NOMO-1 treated with dmso at 0.1 percent for 144 hours (cell line): ENCODE measurements at regions not wholly inside any gene's neighbourhood (a gene's known extent, or its start where the extent isn't known, plus 50 kb on each side); places are given as distances from the start of the nearest gene placed in this dataset.
"Not testable (repeated sequence)": the region's sequence is repeated elsewhere in the genome, so short reads cannot be mapped to it uniquely, and the experiment has no call there.

Experiments
- DNase-seq: peaks from one replicate; lab custom pipeline; 2025; ENCODE audit not compliant: unreplicated experiment; lab: John Stamatoyannopoulos, UW

DNA sequence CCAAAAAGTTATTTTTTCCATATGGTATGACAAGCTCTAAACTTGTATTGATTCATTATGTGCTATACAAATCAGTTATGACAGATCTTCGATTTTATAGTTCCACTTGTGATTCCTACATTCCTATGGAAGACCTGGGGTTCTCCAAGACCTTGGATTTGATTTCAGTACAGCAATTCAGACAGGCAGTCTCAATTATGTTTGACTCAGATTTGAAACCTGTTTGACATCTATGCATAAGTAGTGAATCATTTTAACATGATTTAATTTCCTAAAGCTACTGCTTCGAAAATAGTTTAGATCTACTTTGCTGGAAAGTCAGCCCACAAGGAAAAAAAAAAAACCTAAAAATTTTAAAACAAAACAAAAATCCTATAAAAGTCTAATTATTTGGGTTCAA lies 820.4 kb downstream of the LUZP2 start:
- DNase-seq, result no peak

DNA sequence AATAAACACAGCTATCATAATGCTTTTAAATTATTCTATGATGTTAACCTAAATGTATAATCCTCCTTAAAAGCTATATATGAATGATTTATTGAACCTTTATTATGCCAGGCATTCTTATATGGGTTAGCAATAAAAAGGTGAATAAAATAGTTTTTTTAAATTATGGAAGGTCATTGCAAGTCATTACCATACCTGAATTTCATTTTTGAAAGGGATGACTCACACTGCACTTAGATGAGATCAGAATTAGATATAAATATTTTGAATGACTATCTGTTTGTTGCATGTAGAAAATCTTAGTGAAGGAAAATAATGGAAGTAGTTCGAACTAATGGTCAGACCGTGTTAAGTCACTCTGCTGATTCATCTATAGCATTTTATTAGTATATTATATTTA lies 822.3 kb downstream of the LUZP2 start:
- DNase-seq, result no peak

DNA sequence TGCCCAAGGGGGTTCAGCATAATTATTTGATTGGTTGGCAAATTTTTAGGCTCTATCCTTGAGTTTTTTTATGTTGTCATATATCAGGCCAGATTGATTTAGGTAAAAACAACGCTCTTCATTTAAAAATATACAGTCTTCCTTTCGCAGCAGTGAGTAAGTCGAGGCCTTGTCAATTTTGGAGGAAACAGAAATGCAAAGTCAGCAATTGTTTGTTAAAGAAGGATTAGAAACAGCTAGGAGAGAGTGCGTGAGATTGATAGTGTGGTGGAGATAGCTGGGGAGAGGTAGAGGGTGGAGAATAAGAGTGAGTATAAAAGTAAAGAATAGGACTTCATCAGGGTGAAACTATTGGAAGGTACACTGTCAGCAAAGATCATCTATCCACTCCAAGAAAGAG lies 830.8 kb downstream of the LUZP2 start:
- no peak for DNase-seq

DNA sequence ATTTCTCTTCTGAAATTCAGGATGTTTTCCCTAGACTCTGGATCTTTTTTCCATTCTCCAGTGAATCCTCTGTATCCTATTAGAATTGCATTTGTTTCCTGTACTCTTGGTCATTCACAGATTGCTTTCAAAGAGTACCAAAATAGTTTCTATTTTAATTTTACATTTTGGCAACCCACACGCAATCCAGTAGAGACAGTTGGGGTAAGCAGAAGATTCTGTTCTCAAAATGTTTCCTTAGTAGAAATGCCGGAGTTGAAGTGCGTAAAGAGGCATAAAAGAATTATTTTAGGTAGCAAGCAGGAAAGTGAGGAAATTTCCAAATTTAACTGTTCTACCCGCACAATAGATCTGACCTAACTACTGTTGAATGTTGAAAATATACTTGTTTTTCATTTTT lies 842.4 kb downstream of the LUZP2 start:
- no peak for DNase-seq

DNA sequence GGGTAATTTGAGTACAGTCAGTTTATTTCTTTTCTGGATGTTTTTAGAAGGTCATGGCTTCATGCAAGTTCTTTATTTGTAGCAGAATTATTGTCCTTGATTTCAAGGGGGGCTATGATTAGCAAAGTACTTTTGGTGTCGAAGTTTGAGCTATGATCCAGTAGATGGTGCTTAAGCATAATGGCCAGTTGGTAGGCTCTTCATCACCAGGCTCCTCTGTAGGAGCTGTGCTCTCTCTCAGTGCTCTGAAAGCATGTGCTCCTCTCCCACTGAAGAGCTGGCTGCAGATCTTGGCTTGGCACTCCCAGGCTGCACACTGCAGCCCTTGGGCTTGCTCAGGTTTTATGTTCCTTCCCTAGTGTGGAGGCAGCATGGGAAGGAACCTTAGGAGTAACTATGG lies 852.7 kb downstream of the LUZP2 start:
- no peak for DNase-seq

DNA sequence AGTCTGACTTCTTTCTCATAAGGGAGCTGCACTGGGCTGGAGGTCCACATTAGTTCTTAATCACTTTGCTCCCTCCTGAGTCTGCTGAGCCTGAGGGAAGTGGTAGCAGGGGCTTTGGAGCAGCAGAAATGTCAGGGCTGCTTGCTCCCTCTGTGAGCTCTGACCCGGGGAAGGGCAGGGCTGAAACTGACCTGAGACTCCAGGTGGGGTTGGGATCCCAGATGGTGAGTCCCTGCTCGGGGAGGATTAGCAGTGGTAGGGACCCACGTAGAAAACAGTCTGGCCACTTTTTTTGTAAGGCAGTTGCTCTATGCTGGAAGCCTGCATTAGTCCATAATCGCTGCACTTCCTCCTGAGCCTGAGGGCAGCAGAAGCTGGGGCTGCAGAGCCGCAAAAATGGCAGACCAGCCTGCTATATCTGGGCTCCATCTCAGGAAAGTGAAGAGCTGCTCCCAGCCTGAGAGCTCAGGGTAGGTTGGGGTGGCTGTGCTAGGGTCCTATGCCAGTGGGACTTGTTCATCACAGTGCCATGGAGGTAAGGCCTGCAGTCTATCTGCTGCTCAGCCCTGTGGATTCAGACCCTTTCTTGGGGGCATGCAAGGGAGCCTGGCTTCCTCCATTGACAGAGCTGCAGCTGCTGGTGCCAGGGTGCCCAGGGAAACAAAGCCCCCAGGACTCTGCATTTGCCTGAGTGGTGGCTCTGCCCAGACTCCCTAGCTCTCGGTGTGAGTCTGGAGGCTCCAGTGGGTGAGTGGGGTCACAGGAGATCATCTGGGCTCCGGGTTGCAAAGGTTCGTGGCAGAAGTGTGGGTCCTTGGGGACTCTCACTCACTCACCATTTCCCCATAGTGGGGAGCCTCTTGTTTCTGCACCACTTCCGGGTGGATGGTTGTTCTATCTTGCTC lies 854.3 kb downstream of the LUZP2 start:
- no peak for DNase-seq

DNA sequence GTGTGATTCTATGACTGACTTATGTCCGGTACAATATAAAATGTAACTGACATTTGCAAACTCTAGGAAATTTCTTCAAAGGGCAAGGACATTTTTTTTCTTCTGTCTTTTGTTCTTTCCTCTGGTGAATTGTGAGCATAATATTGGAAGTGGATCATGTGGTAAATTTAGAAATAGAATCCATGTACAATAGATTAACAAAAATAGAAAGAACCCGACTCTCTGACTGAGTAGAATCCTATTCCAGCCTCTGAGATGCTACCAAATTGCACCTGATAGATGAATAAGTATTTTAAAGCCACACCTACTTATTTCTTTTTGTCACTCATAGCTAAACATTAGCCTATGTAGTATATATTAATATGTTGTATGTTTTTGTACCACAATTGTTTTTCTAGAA lies 860.3 kb downstream of the LUZP2 start:
- no peak for DNase-seq

DNA sequence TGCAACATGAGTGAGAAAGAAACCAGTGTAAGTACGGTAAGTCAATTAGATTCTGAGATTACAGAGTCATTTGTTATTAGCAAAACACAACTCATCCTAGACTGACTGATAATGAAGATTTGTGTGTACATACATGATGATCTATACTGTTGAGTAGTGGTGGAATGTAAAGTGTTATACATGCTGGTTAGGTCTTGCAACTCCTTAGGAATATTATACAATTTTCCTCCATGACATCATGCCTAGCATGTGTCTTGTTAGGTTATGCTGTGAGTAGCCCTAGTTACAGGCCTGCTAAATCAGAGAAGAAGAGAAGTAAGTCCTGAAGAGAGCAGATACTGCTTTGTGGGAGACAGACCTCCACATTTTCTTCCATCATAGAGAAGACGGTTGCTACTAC lies 880.6 kb downstream of the LUZP2 start:
- DNase-seq, result no peak

DNA sequence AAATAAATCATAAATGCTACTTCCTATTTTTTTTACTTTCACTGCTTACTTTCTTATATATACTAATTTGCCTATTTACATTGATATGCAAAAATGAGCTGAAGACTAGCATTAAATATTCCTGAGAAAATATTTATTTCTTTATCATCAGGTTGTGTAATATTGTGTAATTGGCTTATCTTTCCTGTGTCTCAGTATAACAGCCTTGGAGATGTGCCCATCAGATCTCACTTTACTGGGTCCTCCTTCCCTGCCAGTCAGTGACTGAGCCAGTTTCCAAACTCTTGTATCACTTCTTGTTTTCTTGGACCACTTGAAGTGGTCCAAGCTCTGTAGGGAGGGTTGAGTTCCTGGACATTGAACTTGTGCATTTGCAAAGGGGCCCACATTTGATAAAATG lies 900.0 kb downstream of the LUZP2 start:
- DNase-seq, result peak; percentile 46

DNA sequence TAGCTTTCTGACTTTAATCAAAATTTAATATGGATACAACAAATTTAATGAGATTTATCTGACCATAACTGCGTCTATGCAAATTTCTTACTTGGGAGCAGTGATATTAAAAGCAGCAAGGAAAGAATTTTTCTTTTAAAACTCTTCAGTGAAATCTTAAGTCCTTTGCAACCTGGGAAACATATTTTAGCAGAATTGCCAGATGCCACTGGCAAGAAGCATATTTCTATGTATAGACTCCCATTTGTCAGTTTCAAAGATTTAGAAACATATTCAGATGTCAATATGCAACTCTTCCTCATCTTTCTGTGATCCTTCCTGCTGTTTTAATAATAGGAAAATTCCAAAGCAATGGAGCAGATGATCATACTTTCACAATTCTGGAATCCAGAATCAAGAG lies 911.3 kb downstream of the LUZP2 start:
- DNase-seq, result no peak

DNA sequence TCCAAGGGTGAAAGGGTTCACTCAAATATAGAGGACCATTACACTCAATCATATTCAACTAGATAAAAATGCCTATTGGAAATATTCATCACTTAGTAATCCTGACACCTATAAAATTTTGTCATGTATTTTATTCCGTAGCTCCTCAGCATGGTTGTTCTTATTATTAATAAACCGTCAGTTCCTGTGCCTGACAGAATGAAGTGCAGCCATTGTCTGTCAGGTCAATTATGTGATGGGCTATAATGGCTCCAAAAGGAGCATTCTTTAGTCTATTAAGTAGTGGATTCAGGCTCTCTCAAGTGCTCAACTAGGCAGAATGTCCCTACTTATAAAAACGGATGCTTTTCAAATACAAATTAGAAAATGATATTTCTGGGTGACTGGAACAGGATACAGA lies 916.1 kb upstream of the ANO3 start:
- DNase-seq, result no peak

DNA sequence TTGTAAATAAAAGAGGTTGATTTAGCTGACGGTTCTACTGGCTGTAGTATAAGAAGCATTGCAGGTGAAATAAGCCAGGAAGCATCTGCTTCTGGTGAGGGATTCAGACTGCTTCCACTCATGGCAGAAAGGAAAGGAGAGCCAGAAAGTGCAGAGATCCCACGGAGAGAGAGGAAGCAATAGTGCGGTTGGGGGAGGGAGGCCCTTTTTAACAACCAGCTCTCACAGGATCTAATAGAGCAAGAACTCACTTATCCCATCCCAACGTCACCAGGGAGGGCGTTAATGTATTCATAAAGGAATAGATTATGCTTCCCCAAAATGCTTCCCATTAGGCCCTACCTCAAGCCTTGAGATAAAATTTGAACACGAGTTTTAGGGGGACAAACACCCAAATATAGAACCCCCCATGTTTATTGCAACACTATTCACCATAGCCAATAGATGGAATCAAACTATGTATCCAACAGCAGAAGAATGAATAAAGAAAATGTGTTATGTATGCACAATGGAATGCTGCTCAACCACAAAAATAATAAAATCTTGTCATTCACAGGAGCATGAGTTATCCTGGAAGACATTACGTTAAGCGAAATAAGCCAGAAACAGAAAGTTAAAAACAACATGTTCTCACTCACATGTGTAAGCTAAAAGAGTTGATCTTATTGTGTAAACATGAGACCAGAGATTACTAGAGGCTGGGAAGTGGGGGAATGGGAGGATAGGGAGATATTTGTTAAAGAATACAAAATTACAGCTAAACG lies 908.3 kb upstream of the ANO3 start:
- no peak for DNase-seq

DNA sequence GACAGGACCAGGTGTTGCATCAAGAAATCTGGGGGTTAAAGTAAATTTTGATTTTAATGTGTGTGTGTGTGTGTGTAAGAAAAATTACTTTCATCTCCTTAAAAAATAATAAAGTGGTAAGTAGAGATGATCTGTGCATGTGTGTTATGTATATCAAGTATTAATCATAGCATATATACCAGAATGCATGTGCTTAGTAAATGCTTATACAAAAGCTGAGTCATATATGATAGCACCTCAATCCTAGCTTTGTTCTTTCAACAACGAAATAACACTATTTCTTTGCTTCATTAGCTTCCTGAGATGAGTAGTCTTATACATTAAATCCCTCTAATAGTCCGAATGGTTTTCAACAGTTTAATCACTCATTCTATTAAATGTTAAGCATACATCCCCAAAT lies 899.6 kb upstream of the ANO3 start:
- no peak for DNase-seq

DNA sequence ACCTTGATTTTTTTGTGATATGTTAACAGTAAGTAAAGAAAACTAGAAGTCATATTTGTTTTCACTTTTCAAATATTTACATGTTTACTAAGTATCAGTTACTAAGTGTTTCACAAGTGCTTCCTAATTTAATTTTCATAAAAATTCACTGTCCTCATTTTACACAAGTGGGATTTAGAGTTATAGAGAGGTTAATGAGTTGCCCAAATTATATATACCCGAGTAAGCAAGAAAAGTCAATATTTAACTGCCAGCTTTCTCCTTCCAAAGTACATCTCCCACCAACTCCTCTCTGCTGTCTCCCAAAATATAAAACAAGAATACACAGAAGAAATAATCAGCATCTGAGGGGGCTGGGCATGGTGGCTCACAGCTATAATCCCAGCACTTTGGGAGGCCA lies 896.7 kb upstream of the ANO3 start:
- DNase-seq, result no peak

DNA sequence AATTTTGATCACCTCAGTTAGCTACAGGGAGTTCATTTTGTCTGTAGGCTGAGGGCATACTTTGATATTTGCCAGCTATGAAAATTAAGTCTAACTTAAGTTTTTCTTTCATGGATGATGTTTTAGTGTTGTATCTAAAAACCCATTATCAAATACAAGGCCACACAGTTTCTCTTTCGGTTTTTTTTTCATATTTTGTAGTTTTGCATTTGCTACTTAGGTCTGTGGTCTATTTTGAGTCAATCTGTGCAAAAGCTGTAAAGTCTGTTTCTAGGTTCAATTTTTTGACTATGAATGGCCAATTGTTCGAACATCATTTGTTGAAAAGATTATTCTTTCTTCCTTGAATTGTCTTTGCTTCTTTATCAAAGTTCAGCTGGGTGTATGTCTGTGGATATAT lies 895.6 kb upstream of the ANO3 start:
- DNase-seq, result no peak

DNA sequence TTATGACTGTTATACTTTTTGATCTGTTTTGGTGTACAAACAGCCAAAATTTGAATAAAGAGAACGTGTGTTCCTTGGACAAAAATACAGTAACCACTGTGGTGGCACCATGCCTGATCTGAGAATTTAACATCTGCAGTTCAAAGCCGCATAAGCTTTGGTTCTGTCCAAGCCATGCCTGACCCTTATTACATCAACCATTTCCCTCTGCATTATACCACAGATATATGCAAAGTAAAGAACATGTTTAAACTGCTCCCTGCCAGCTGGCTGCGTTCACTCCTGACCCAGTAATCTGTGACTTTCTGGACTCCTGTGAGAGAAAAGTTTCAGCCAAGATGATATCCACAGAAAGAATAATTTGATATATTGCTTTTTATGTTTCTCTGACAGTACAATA lies 890.5 kb upstream of the ANO3 start:
- no peak for DNase-seq

DNA sequence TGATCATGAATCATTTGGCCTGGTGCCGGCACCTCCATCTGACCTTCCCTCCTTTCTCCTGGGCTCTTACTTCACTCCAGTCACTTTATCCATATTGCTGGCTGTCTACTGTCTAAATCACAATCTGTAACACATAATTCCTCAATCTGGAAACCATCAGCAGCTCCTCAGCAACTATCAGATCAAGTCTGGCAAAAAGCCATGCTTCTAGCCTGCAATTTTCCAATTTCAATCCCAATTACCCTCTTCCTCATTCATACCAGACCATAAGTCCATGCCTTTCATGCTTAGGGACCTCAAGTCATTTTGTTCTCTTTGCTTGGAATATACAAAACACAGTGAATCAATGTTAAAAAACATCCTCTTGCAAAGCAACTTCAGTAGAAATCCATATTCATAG lies 882.8 kb upstream of the ANO3 start:
- no peak for DNase-seq

DNA sequence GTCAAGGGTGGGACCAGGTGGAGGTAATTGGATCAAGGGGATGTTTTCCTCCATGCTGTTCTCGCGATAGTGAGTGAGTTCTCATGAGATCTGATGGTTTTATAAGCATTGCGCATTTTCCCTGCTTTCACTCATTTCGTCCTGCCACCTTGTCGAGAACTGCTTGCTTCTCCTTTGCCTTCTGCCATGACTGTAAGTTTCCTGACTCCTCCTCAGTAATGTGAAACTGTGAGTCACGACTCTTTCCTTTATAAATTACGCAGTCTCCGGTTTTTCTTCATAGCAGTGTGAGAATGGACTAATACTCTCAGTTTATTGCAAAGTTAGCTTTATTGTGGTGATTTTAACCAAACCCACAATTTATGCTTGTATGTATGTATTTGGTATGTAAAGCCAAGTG lies 878.5 kb upstream of the ANO3 start:
- DNase-seq, result peak; percentile 46

DNA sequence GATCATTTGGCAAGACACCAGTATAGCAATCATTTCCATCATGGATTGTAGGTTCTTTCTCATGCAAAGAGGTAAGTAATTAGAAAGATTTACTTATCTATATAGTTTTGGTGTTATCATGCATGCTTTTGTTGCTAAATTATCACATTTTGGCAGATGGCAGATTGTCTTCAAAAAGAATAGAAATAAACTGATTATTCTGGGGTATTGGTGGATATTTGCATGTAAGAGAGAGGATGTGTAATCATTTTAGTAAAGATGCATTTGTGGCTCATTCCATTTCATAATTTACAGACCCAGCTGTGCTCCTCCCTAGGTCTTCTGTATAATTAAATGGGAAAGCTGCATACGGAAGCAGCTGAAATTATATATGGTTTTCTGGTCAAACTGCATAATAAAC lies 875.7 kb upstream of the ANO3 start:
- DNase-seq, result no peak

DNA sequence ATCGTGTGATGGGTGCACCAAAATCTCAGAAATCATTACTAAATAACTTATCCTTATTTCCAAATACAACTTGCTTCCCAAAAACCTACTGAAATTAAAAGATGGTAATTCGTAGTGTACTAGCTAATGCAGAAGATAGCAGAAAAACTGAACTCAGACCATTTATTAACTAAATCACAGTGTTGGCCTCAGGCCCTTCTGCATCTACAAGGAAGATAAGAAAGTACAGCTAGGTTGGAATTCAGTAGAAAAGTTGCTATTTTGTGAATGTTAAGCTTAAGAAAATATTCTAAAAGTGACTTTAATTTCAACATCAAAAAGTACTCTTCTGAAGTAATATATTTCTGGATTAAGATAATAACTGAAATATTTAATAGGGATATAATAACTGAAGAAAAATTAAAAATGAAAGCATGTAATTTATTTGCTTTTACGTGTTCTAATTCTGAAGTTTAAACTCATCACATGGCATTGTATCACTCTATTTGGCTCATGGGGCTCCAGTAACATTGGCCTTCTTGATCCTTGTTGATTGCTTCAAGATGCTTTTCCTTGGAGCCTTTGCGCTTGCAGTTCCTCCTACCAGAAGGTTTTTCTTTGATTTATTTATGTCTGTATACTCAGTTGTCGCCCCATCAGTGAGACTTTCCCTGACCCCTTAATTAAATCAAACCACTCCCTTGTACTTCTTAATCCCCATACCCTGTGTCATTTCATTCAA lies 847.9 kb upstream of the ANO3 start:
- no peak for DNase-seq

DNA sequence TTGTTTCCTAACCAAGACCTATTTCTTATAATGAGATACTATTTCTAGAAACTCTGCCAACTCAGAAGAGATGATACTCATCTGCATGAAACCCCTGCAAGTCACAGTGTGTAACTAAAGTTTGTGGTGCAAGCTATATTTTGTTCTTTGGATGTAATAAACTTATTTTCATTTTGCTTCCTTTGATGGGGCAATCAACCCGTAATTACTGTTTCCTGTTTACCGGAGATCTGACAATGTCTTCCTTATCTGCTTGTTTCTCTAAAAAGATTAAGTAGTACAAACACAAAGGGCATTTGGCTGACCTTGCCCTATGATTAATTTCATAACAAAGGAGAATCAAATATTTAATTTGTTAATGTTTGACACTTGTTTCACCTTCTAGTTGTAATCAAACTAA lies 846.6 kb upstream of the ANO3 start:
- peak; percentile 21 for DNase-seq

DNA sequence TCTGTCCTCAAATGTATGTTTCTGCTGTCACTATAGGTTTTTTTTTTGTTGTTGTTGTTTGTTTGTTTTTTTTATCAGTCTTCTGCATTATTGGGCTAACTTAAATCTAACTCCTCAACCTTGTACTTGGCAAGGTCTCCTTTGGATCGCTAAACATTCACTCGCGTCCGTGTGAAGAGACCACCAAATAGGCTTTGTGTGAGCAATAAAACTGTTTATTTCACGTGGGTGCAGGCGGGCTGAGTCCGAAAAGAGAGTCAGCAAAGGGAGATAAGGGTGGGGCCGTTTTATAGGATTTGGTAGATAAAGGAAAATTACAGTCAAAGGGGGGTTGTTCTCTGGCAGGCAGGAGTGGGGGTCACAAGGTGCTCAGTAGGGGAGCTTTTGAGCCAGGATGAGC lies 845.6 kb upstream of the ANO3 start:
- DNase-seq, result not testable (repeated sequence)
